Effector memory CD4-positive, alpha-beta T cell (primary cell): ENCODE measurements at regions not wholly inside any gene's neighbourhood (a gene's known extent, or its start where the extent isn't known, plus 50 kb on each side); places are given as distances from the start of the nearest gene placed in this dataset.

Experiments used
- DNase-seq, 3 donors: peaks; one replicate each; pipeline ENCODE4 v3.0.0-alpha.2; 2020
- H3K27ac ChIP-seq: 2 replicates; pipeline ENCODE4 v1.7.0; 2013; ENCODE audit warnings: mild to moderate bottlenecking, low read length, moderate library complexity; ENCODE audit not compliant: insufficient read depth, poor library complexity, severe bottlenecking
- H3K27me3 ChIP-seq: replicated peaks from 2 replicates; pipeline ENCODE4 v1.7.0; 2013; ENCODE audit warnings: mild to moderate bottlenecking, low read length; ENCODE audit not compliant: insufficient read depth, control insufficient read depth, poor library complexity, severe bottlenecking
- H3K36me3 ChIP-seq: 2 replicates; pipeline ENCODE4 v1.7.0; 2013; ENCODE audit warnings: mild to moderate bottlenecking, low read length, moderate library complexity; ENCODE audit not compliant: control insufficient read depth, insufficient read depth
- H3K4me1 ChIP-seq: 2 replicates; pipeline ENCODE4 v1.7.0; 2013; ENCODE audit warnings: low read length, mild to moderate bottlenecking; ENCODE audit not compliant: control insufficient read depth, insufficient read depth, poor library complexity, severe bottlenecking
- H3K4me3 ChIP-seq: 2 replicates; pipeline ENCODE4 v1.7.0; 2013; ENCODE audit warnings: low read length, low read depth, mild to moderate bottlenecking; ENCODE audit not compliant: insufficient read depth, poor library complexity, severe bottlenecking
- H3K9me3 ChIP-seq: 2 replicates; pipeline ENCODE4 v1.7.0; 2013; ENCODE audit warnings: mild to moderate bottlenecking, low read length, moderate library complexity; ENCODE audit not compliant: control insufficient read depth

GRCh38 chr6:166055801-166056200 lies 111.8 kb downstream of the TBXT start:
- Histone ChIP-seq H3K4me3 (no peak overlapping the region), H3K27me3 (no peaks in the 10 kb centered on the region), H3K36me3 (no peaks in the 10 kb centered on the region), H3K4me1 (no peaks in the 10 kb centered on the region), H3K27ac (no peak overlapping the region), H3K9me3 (no peaks in the 10 kb centered on the region)
- DNase-seq: no peak

GRCh38 chr6:166052837-166053236 lies 114.8 kb downstream of the TBXT start:
- no peaks in the 10 kb centered on the region for H3K27me3 ChIP-seq
- H3K4me1 ChIP-seq: no peaks in the 10 kb centered on the region
- DNase-seq: no peak
- H3K4me3 ChIP-seq: no peak overlapping the region
- no peaks in the 10 kb centered on the region for H3K9me3 ChIP-seq
- no peak overlapping the region for H3K27ac ChIP-seq
- no peaks in the 10 kb centered on the region for H3K36me3 ChIP-seq

- DNase-seq: no peak
- Histone ChIP-seq H3K36me3 (no peaks in the 10 kb centered on the region), H3K27ac (no peak overlapping the region), H3K9me3 (no peaks in the 10 kb centered on the region), H3K4me1 (no peaks in the 10 kb centered on the region), H3K27me3 (no peaks in the 10 kb centered on the region), H3K4me3 (no peak overlapping the region)
These were observed 117.1 kb downstream of the TBXT start for GRCh38 chr6:166050559-166050958.

DNA sequence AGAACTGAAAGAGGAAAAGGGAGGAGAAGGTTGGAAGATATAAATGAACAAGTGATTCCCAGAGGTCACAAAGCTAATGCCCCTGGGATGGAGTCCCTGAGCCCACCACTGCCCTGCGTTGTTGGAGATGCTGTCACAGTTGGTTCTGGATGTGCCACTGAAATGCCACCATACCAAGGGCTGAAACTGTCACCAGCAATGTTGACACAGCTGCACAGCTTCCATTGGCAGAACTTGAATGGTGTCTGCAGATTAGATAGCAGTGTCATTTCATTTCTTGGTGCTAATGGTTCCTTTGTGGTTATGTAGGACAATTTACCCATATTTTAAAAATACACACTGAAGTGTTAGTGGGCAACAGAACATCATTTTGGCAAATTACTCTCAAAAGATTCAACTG lies 120.7 kb downstream of the TBXT start:
- no peaks in the 10 kb centered on the region for H3K36me3 ChIP-seq
- no peaks in the 10 kb centered on the region for H3K9me3 ChIP-seq
- no peak overlapping the region for H3K4me3 ChIP-seq
- H3K27ac ChIP-seq: no peak overlapping the region
- H3K27me3 ChIP-seq: no peaks in the 10 kb centered on the region
- H3K4me1 ChIP-seq: no peaks in the 10 kb centered on the region
- no peak for DNase-seq

DNA sequence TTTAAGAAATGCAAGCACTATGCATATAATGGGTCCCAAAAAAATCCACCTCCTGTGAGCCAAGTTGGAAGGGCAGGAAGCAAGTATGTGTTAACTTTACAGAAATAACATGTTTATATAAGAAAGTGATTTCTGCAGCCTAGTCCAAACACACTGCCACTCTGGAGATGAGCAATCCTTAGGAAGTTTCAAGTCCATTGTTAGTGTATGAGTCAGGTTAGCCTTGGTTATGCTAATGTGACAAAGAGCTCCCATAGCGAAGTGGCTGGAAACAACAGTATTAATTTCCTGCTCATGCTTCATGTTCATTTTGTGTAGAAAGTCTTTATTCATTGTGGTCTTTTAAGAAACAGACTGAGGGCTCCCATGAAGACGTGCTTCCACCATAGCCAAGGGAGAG lies 121.4 kb downstream of the TBXT start:
- Histone ChIP-seq H3K9me3 (no peaks in the 10 kb centered on the region), H3K27ac (no peak overlapping the region), H3K36me3 (no peaks in the 10 kb centered on the region), H3K4me1 (no peaks in the 10 kb centered on the region), H3K4me3 (no peak overlapping the region), H3K27me3 (no peaks in the 10 kb centered on the region)
- DNase-seq: no peak

- H3K27me3 ChIP-seq: no peaks in the 10 kb centered on the region
- no peaks in the 10 kb centered on the region for H3K36me3 ChIP-seq
- no peak for DNase-seq
- no peaks in the 10 kb centered on the region for H3K9me3 ChIP-seq
- H3K27ac ChIP-seq: no peak overlapping the region
- H3K4me1 ChIP-seq: no peaks in the 10 kb centered on the region
- H3K4me3 ChIP-seq: no peak overlapping the region
These were observed 121.8 kb downstream of the TBXT start for GRCh38 chr6:166045860-166046200.

DNA sequence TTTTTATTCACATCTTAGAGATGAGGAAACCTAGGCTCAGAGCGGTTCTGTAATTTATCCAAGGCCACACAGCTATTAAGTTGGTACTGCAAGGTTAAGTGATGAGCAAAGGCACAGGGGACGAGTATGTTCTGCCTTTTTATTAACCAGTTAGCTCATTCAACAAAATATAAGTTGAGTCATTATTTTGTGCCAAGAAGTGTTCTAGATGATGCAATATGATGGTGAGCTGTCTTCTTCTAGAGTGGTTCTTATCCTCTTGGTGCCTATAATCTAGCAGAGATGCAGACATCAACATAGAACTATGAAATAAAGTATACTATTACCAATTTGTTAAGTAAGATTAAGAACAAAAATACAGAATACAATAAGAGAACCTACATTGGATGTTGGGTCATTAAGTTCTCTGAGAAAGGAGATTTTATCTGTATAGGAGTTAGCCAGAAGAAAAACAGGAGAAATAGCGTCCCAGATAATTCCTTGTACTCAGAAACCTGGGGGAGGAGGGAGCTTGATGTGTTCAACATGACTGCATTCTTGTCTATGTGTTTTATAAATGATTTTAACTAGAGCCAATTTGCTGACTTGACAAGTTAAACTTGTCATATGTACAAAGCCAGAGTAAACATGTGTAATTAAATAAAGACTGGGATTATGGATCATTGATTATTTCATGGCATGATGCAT lies 122.3 kb downstream of the TBXT start:
- no peak for DNase-seq
- Histone ChIP-seq H3K27me3 (no peaks in the 10 kb centered on the region), H3K36me3 (no peaks in the 10 kb centered on the region), H3K4me3 (no peak overlapping the region), H3K4me1 (no peaks in the 10 kb centered on the region), H3K27ac (no peak overlapping the region), H3K9me3 (no peaks in the 10 kb centered on the region)

DNA sequence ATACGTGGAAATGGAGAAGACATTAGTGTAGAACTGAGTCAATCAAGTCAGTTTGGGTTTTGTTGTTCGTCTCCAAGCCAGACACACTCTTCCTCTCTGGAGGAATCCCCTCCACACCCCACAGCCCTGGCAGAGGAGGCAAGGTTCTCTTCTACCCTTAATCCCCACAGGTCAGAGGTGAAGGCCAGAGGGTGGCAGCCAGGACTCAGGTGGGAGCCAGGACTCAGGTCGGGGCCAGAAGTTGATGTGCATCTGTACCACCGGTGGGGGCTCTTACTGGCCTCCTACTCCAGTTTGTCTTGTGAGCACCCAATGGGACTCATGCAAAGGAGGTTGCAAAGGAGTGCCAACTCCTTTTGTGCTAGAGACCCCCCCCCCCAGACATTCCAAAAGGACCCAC lies 126.4 kb downstream of the TBXT start:
- Histone ChIP-seq H3K9me3 (no peaks in the 10 kb centered on the region), H3K27me3 (no peaks in the 10 kb centered on the region), H3K4me3 (no peak overlapping the region), H3K36me3 (no peaks in the 10 kb centered on the region), H3K4me1 (no peaks in the 10 kb centered on the region), H3K27ac (no peak overlapping the region)
- DNase-seq: no peak

DNA sequence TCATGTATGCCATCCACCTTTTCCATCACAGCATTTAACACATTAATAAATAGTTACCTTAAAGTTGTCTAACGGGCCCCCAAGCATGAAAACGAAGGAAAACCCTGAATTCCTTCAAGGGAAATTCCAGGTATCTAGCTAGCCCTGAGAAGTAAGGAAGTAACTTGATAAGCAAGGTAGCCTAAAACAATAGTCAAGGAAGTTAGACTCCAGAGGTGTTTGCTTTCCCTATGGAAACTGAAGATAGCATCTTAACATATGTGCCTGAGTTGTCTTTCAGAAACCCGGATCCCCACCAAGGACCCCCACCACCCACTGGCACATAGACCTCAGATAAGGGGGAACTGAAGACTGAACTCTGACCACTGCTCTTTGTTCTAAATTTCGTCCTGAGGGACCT lies 127.4 kb downstream of the TBXT start:
- DNase-seq: no peak
- Histone ChIP-seq H3K4me3 (no peak overlapping the region), H3K27ac (no peak overlapping the region), H3K4me1 (no peaks in the 10 kb centered on the region), H3K9me3 (no peaks in the 10 kb centered on the region), H3K27me3 (no peaks in the 10 kb centered on the region), H3K36me3 (no peaks in the 10 kb centered on the region)

GRCh38 chr6:166036316-166037095 lies 131.1 kb downstream of the TBXT start:
- no peak overlapping the region for H3K27ac ChIP-seq
- H3K36me3 ChIP-seq: no peaks in the 10 kb centered on the region
- no peak for DNase-seq
- no peak overlapping the region for H3K4me3 ChIP-seq
- H3K27me3 ChIP-seq: no peaks in the 10 kb centered on the region
- no peaks in the 10 kb centered on the region for H3K9me3 ChIP-seq
- H3K4me1 ChIP-seq: no peaks in the 10 kb centered on the region
